Brain microvascular endothelial cell (primary cell): ENCODE measurements at regions not wholly inside any gene's neighbourhood (a gene's known extent, or its start where the extent isn't known, plus 50 kb on each side); places are given as distances from the start of the nearest gene placed in this dataset.

Experiments used
- DNase-seq: peaks from one replicate; pipeline ENCODE4 v3.0.0-alpha.2; 2020
- H3K27ac ChIP-seq: fragments of 250-450 bp; sonication (Bioruptor Pico); 2 replicates; pipeline ENCODE4 v1.5.1; 2020; ENCODE audit warnings: mild to moderate bottlenecking, moderate library complexity
- H3K27me3 ChIP-seq: fragments of 250-450 bp; sonication (Bioruptor Pico); replicated peaks from 2 replicates; pipeline ENCODE4 v1.5.1; 2020; ENCODE audit warnings: mild to moderate bottlenecking
- H3K36me3 ChIP-seq: fragments of 250-450 bp; sonication (Bioruptor Pico); replicated peaks from 2 replicates; pipeline ENCODE4 v1.5.1; 2020; ENCODE audit warnings: mild to moderate bottlenecking
- H3K4me3 ChIP-seq: 2 replicates; pipeline ENCODE4 v1.5.1; 2011; ENCODE audit warnings: low read depth, mild to moderate bottlenecking, control low read depth, low read length, moderate library complexity
- in situ Hi-C: cut with HindIII; loops from 2 replicates; pipeline ENCODE4 v1.10.0; 2017; ENCODE audit warnings: low sequenced_read_pairs, low pct_ligation_motif_present
- TF ChIP-seq, protein P1 (sequence below): IDR thresholded peaks from 2 replicates; pipeline ENCODE4 v1.5.1; 2011; ENCODE audit warnings: low read depth, mild to moderate bottlenecking, moderate library complexity, low read length, control low read depth, inconsistent platforms; ENCODE audit errors: missing control alignments

DNA sequence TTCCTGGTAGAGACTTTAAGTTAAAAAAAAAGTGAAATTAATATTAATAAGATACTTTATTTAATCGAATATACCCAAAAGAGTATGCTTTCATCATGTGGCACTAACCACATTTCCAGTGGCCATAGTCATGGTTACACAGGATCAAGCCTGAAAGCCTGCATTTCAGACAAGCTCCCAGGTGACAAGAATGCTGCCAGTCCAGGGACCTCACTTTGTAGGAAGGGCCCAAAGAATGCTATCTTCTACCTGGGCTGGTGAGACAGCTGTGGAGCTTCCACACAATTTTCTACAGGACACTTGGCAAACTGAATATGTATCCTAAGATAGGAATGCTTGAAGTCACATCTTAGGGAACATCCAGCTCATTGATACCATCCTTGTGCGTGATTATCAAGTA is 203.8 kb downstream of the AUH start:
- Histone ChIP-seq H3K4me3 (no peak overlapping the region), H3K27ac (no peak overlapping the region), H3K36me3 (no peaks in the 10 kb centered on the region), H3K27me3 (no peaks in the 10 kb centered on the region)
- no peak for DNase-seq
- TF ChIP-seq, protein P1, sequence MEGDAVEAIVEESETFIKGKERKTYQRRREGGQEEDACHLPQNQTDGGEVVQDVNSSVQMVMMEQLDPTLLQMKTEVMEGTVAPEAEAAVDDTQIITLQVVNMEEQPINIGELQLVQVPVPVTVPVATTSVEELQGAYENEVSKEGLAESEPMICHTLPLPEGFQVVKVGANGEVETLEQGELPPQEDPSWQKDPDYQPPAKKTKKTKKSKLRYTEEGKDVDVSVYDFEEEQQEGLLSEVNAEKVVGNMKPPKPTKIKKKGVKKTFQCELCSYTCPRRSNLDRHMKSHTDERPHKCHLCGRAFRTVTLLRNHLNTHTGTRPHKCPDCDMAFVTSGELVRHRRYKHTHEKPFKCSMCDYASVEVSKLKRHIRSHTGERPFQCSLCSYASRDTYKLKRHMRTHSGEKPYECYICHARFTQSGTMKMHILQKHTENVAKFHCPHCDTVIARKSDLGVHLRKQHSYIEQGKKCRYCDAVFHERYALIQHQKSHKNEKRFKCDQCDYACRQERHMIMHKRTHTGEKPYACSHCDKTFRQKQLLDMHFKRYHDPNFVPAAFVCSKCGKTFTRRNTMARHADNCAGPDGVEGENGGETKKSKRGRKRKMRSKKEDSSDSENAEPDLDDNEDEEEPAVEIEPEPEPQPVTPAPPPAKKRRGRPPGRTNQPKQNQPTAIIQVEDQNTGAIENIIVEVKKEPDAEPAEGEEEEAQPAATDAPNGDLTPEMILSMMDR, result no peak
- in situ Hi-C loops, result no loop called here

DNA sequence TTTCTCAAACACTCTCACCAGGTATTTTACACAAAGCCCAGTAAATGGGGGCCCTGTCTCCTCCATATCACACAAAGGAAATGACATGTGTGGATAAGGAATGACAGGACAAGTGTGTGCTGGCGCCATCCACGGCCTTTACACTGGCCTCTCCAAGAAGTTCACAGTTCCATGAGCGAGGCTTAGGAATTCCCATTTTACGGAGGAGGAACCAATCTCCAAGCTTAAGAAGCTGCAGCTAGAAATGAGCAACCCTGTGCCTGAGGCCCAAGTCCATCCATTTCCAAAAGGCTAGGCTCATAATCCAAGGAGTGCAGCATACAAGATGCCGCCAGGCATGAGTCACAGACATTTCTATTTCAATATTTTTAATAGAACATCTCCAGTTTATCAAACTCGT is 203.4 kb downstream of the AUH start:
- TF ChIP-seq, protein P1, result no peak
- in situ Hi-C loops, result no loop called here

DNA sequence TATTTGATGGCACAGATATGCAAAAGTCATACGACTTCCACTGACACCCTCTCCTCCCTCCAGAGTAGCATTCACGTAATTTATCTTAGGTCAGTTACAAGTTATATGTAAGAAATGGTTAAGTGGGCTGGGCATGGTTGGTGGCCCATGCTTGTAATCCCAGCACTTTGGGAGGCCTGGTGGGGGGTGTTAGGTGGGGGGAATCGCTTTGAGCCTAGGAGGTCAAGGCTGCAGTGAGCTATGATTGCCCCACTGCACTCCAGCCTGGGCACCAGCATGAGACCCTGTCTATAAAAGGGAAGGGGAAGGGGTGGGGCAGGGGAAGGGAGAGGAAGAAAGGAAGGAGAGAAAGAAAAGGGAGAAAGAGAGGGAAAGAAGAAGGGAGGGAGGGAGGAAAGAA is 202.8 kb downstream of the AUH start:
- H3K27ac ChIP-seq, result no peak overlapping the region
- no peak for DNase-seq
- no peak overlapping the region for H3K4me3 ChIP-seq
- in situ Hi-C loops, result no loop called here
- H3K36me3 ChIP-seq, result no peaks in the 10 kb centered on the region
- TF ChIP-seq, protein P1, result no peak
- H3K27me3 ChIP-seq, result no peaks in the 10 kb centered on the region

More for the DNA sequence above, 203.4 kb downstream of the AUH start:
- Histone ChIP-seq H3K27ac (no peak overlapping the region), H3K36me3 (no peaks in the 10 kb centered on the region), H3K4me3 (no peak overlapping the region), H3K27me3 (no peaks in the 10 kb centered on the region)
- DNase-seq, result no peak

DNA sequence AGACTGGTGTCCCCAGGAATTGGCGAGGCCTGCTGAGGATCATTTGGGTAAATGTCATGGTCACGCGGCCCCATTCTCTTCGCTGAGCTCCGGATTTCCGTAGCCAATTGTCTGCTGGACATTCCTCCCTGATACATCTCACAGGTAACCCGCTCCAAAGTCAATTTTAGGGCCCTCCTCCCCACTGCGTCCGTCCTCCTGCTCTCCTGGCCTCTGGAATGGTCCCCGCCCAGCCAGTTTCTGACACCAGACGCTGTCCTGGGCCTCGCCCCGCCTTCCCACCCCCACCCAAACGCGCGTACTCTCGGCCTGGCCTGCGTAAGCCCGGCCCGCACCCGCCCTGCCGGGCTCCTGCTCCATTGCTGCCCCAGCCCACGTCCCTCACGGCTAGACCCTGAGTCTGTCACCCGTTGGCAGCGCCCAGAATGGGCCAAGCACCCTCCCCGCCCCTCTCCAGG is 202.0 kb downstream of the AUH start:
- Histone ChIP-seq H3K27ac (no peak overlapping the region), H3K4me3 (no peak overlapping the region), H3K36me3 (no peaks in the 10 kb centered on the region), H3K27me3 (no peaks in the 10 kb centered on the region)
- no peak for DNase-seq
- TF ChIP-seq, protein P1, result no peak
- in situ Hi-C loops, result no loop called here

DNA sequence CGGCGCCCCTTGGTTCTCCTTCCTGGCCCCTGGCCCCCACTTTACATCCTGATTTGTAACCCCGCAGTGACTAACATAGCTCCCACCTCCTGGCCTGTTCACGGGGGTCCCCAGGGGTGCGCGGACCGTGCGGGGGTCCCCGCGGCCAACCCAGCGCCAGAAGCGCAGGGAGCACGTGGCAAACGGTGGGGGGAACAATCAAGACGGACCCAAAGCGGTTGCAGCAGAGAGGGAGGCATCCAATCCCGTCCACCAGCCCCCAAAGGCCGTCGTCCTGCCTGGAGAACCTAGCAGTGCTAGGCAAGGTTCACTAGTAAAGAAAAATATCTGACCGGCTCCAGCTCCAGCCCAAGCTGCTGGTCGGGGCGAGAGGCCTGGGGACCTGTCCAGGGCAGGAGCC is 201.5 kb downstream of the AUH start:
- Histone ChIP-seq H3K4me3 (no peak overlapping the region), H3K27me3 (no peaks in the 10 kb centered on the region), H3K36me3 (no peaks in the 10 kb centered on the region), H3K27ac (no peak overlapping the region)
- DNase-seq, result no peak
- in situ Hi-C loops, result no loop called here
- TF ChIP-seq, protein P1, result no peak
